ENCODE measurements at regions not wholly inside any gene's neighbourhood (a gene's known extent, or its start where the extent isn't known, plus 50 kb on each side); places are given as distances from the start of the nearest gene placed in this dataset.
"Not testable (repeated sequence)": the region's sequence is repeated elsewhere in the genome, so short reads cannot be mapped to it uniquely, and the experiment has no call there.

DNA sequence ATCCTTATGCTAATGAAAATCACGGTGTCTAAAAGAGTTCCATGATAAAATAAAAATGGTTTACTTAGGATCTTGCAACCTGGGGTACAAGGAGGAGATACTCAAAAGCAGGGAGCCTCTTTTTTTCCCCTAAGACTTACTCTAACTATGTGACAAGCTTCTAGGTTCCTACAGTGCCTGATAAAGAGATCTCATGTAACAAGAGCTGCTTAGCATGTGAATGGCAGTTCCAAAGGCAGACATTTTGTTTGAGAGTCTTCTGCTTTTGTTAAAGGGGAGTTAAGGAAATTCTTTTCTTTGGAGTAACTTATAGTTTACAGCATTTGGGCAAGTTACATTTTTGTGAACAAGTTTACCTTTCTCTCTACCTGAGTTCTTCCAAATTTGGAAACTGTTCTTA is 945.8 kb upstream of the ADGRB3 start:
- intact Hi-C loops (cut with micrococcal nuclease) = no loop called here
- Mint-ChIP-seq H3K36me3 (no peaks in the 10 kb centered on the region), H3K27ac (no peak overlapping the region), H3K4me3 (no peak overlapping the region), H3K27me3 (ENCODE audit: low read depth in 2 of 2) (no peaks in the 10 kb centered on the region), H3K4me1 (no peaks in the 10 kb centered on the region), H3K9me3 (peaks cover 0 to 2% of the 10 kb centered on the region in 2 donors)
- Histone ChIP-seq H3K27ac (ENCODE audit: low read length) (no peak overlapping the region), H3K9me3 (ENCODE audit: control insufficient read depth, insufficient read depth, low read length) (peaks cover 5% of the 10 kb centered on the region), H3K4me1 (ENCODE audit: control insufficient read depth, insufficient read depth, low read length) (no peaks in the 10 kb centered on the region), H3K4me3 (ENCODE audit: low read length) (no peak overlapping the region), H3K27me3 (ENCODE audit: control insufficient read depth, insufficient read depth, low read length) (no peaks in the 10 kb centered on the region), H3K36me3 (ENCODE audit: control insufficient read depth, insufficient read depth, low read length) (no peaks in the 10 kb centered on the region)
- no CpG with 5 or more reads among the region's 1 CpG for WGBS (ENCODE audit: insufficient coverage)
- TF ChIP-seq, protein P1, sequence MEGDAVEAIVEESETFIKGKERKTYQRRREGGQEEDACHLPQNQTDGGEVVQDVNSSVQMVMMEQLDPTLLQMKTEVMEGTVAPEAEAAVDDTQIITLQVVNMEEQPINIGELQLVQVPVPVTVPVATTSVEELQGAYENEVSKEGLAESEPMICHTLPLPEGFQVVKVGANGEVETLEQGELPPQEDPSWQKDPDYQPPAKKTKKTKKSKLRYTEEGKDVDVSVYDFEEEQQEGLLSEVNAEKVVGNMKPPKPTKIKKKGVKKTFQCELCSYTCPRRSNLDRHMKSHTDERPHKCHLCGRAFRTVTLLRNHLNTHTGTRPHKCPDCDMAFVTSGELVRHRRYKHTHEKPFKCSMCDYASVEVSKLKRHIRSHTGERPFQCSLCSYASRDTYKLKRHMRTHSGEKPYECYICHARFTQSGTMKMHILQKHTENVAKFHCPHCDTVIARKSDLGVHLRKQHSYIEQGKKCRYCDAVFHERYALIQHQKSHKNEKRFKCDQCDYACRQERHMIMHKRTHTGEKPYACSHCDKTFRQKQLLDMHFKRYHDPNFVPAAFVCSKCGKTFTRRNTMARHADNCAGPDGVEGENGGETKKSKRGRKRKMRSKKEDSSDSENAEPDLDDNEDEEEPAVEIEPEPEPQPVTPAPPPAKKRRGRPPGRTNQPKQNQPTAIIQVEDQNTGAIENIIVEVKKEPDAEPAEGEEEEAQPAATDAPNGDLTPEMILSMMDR (IDR thresholded peaks at IDR 0.05) = no peak
- ATAC-seq (no peak), DNase-seq (no peak)

DNA sequence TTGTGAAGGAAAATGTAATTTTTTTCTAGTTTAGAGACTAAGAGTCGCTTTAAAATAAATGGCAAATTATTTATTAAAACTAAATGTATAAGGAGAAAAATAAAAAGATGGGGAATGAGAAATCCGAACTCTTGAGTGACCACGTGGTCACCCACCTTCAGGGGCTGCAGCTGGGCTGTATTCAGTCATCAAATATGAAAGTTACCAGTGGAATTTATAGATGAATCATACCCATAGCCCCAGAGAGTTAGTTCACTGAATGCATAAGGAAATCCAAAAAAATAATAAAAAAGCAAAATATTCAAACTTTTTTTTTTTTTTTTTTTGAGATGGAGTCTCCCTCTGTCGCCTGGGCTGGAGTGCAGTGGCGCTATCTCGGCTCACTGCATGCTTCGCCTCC is 947.7 kb upstream of the ADGRB3 start:
- 88% methylated on average over 6 of the region's 7 CpGs for WGBS (ENCODE audit: insufficient coverage)
- no peak for DNase-seq
- H3K4me3 Mint-ChIP-seq = no peak overlapping the region
- no peak overlapping the region for H3K27ac Mint-ChIP-seq
- Histone ChIP-seq H3K27me3 (ENCODE audit: control insufficient read depth, insufficient read depth, low read length) (no peaks in the 10 kb centered on the region), H3K27ac (ENCODE audit: low read length) (no peak overlapping the region), H3K9me3 (ENCODE audit: control insufficient read depth, insufficient read depth, low read length) (peaks cover 5% of the 10 kb centered on the region), H3K4me3 (ENCODE audit: low read length) (no peak overlapping the region), H3K4me1 (ENCODE audit: control insufficient read depth, insufficient read depth, low read length) (no peaks in the 10 kb centered on the region), H3K36me3 (ENCODE audit: control insufficient read depth, insufficient read depth, low read length) (no peaks in the 10 kb centered on the region)
- no peaks in the 10 kb centered on the region for H3K4me1 Mint-ChIP-seq
- no peaks in the 10 kb centered on the region for H3K9me3 Mint-ChIP-seq
- no peaks in the 10 kb centered on the region for H3K27me3 Mint-ChIP-seq (ENCODE audit: low read depth in 2 of 2)
- H3K36me3 Mint-ChIP-seq = no peaks in the 10 kb centered on the region
- TF ChIP-seq, protein P1 (IDR thresholded peaks at IDR 0.05) = no peak
- intact Hi-C loops (cut with micrococcal nuclease) = no loop called here
- ATAC-seq = no peak

DNA sequence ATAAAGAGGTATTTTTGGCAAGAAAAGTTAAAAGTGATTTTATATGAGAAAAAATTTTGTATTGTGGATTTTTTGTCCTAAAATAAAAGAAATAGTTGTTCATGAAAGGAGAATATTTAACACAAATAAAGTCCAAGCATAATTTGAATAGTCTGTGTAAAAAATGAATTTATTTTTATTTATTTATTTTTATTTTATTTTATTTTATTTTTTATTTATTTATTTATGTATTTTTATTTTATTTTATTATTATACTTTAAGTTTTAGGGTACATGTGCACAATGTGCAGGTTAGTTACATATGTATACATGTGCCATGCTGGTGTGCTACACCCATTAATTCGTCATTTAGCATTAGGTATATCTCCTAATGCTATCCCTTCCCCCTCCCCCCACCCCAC is 948.9 kb upstream of the ADGRB3 start:
- not testable (repeated sequence) for H3K9me3 Mint-ChIP-seq, H3K4me3 Mint-ChIP-seq, DNase-seq

DNA sequence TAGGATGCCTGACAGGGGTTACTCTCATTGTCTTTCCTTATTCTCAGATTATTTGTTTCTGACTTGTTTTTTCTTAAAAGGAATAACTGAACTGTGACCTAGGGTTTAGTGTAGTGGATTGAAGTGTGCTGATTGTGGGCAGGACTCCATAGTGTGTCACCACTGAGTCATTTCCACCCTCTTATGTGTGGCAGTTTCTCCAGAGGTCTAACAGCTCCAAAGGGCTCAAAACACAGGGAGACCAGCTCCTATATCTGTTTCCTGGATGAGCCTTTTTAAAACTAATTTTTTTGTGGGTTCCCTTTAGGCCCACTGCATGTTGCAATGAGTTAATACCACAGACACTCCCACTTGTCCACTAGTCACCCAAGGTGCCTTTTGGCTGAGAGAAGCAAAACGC is 951.1 kb upstream of the ADGRB3 start:
- ATAC-seq = no peak
- Histone ChIP-seq H3K27ac (ENCODE audit: low read length) (no peak overlapping the region), H3K4me1 (ENCODE audit: control insufficient read depth, insufficient read depth, low read length) (no peaks in the 10 kb centered on the region), H3K27me3 (ENCODE audit: control insufficient read depth, insufficient read depth, low read length) (no peaks in the 10 kb centered on the region), H3K4me3 (ENCODE audit: low read length) (no peak overlapping the region), H3K36me3 (ENCODE audit: control insufficient read depth, insufficient read depth, low read length) (no peaks in the 10 kb centered on the region), H3K9me3 (ENCODE audit: control insufficient read depth, insufficient read depth, low read length) (no peaks in the 10 kb centered on the region)
- TF ChIP-seq, protein P1 (IDR thresholded peaks at IDR 0.05) = no peak
- Mint-ChIP-seq H3K27ac (no peak overlapping the region), H3K4me1 (no peaks in the 10 kb centered on the region), H3K27me3 (ENCODE audit: low read depth in 2 of 2) (no peaks in the 10 kb centered on the region), H3K9me3 (peaks cover 2 to 3% of the 10 kb centered on the region in 2 donors), H3K4me3 (no peak overlapping the region), H3K36me3 (no peaks in the 10 kb centered on the region)
- intact Hi-C loops (cut with micrococcal nuclease) = no loop called here
- no peak for DNase-seq
- WGBS (ENCODE audit: insufficient coverage) = no CpG with 5 or more reads among the region's 1 CpG

More for the DNA sequence above, 948.9 kb upstream of the ADGRB3 start:
- ATAC-seq; H3K27me3 ChIP-seq (ENCODE audit: control insufficient read depth, insufficient read depth, low read length); H3K4me1 Mint-ChIP-seq; H3K27ac Mint-ChIP-seq; H3K36me3 Mint-ChIP-seq; H3K36me3 ChIP-seq (ENCODE audit: control insufficient read depth, insufficient read depth, low read length); H3K9me3 ChIP-seq (ENCODE audit: control insufficient read depth, insufficient read depth, low read length); H3K27ac ChIP-seq (ENCODE audit: low read length); H3K4me1 ChIP-seq (ENCODE audit: control insufficient read depth, insufficient read depth, low read length); H3K27me3 Mint-ChIP-seq (ENCODE audit: low read depth in 2 of 2); intact Hi-C loops (cut with micrococcal nuclease); H3K4me3 ChIP-seq (ENCODE audit: low read length): not testable (repeated sequence)
- WGBS (ENCODE audit: insufficient coverage) = no CpG with 5 or more reads among the region's 1 CpG
